SK-N-SH (cell line): ENCODE measurements at regions not wholly inside any gene's neighbourhood (a gene's known extent, or its start where the extent isn't known, plus 50 kb on each side); places are given as distances from the start of the nearest gene placed in this dataset.

Experiments used
- CTCF ChIA-PET: fragments of 300-600, 350-600 bp; formaldehyde crosslinking; extraction: SDS; loops from one replicate; lab custom pipeline; 2021; lab: Yijun Ruan, JAX
- POLR2A ChIA-PET: fragments of 350-600 bp; sonication (Branson Sonifier 250); formaldehyde crosslinking; extraction: SDS; loops from one replicate; lab custom pipeline; 2020; ENCODE audit warnings: antibody characterized with exemption, inconsistent platforms; lab: Yijun Ruan, JAX
- DNase-seq: peaks from one replicate; pipeline ENCODE4 v3.0.0; 2012
- H2AFZ ChIP-seq: fragments of 200-600 bp; sonication (generic); 2 replicates; pipeline ENCODE4 v1.8.1; 2016; ENCODE audit warnings: antibody characterized with exemption, mild to moderate bottlenecking, low read depth
- H3F3A ChIP-seq: fragments of 200-600 bp; sonication (generic); replicated peaks from 2 replicates; pipeline ENCODE3; 2016; ENCODE audit warnings: antibody characterized with exemption, mild to moderate bottlenecking; ENCODE audit not compliant: insufficient read depth
- H3K27ac ChIP-seq, 2 experiments: fragments of 200-500 bp in 1 of 2; fragments of 200-600 bp in 1 of 2; sonication (Bioruptor generic) in 1 of 2; sonication (generic), shearing (Covaris generic) in 1 of 2; 2 replicates each; pipeline versions ENCODE4 v1.5.1 to v1.6.1; 2014 to 2016; ENCODE audit warnings: low read depth in 2 of 2, inconsistent platforms in 1 of 2, low read length in 1 of 2, mild to moderate bottlenecking in 1 of 2, mixed read lengths in 1 of 2
- H3K27me3 ChIP-seq: fragments of 200-600 bp; sonication (generic), shearing (Covaris generic); 2 replicates; pipeline ENCODE4 v1.6.1; 2016; ENCODE audit warnings: mixed run types; ENCODE audit not compliant: insufficient read depth
- H3K36me3 ChIP-seq, 2 experiments: fragments of 200-500 bp in 1 of 2; fragments of 200-600 bp in 1 of 2; sonication (Bioruptor generic) in 1 of 2; sonication (generic) in 1 of 2; replicated peaks in 1 of 2; 2 replicates each; pipeline versions ENCODE3 to v1.5.1; 2014 to 2016; ENCODE audit warnings: low read length in 1 of 2, mild to moderate bottlenecking in 1 of 2; ENCODE audit not compliant: insufficient read depth in 2 of 2, control insufficient read depth in 1 of 2
- H3K4me1 ChIP-seq, 2 experiments: fragments of 200-500 bp in 1 of 2; fragments of 200-600 bp in 1 of 2; sonication (Bioruptor generic) in 1 of 2; sonication (generic), shearing (Covaris generic) in 1 of 2; 2 replicates each; pipeline versions ENCODE4 v1.5.1 to v1.6.1; 2014 to 2016; ENCODE audit warnings: low read depth in 1 of 2, low read length in 1 of 2, mixed run types in 1 of 2; ENCODE audit not compliant: insufficient read depth in 2 of 2, control insufficient read depth in 1 of 2
- H3K4me2 ChIP-seq: fragments of 200-600 bp; sonication (generic), shearing (Covaris generic); 2 replicates; pipeline ENCODE4 v1.6.1; 2017; ENCODE audit warnings: mixed run types
- H3K4me3 ChIP-seq, 2 experiments: fragments of 200-500 bp in 1 of 2; fragments of 200-600 bp in 1 of 2; sonication (Bioruptor generic) in 1 of 2; sonication (generic), shearing (Covaris generic) in 1 of 2; 2 replicates each; pipeline versions ENCODE4 v1.5.1 to v1.8.1; 2014 to 2016; ENCODE audit warnings: low read depth in 2 of 2, inconsistent platforms in 1 of 2, low read length in 1 of 2, mild to moderate bottlenecking in 1 of 2, mixed read lengths in 1 of 2, moderate library complexity in 1 of 2
- H3K79me2 ChIP-seq: fragments of 200-600 bp; sonication (generic); 2 replicates; pipeline ENCODE4 v1.8.1; 2017; ENCODE audit warnings: mild to moderate bottlenecking; ENCODE audit not compliant: insufficient read depth
- H3K9ac ChIP-seq: fragments of 200-600 bp; sonication (generic); 2 replicates; pipeline ENCODE4 v1.6.1; 2017; ENCODE audit warnings: mixed run types
- H3K9me2 ChIP-seq: fragments of 200-600 bp; sonication (generic); 2 replicates; pipeline ENCODE4 v1.6.1; 2017; ENCODE audit warnings: mixed run types
- H3K9me3 ChIP-seq: fragments of 200-600 bp; sonication (generic); 2 replicates; pipeline ENCODE4 v1.6.1; 2017; ENCODE audit warnings: mixed run types, mild to moderate bottlenecking, moderate library complexity
- H4K20me1 ChIP-seq: fragments of 200-600 bp; sonication (generic); 2 replicates; pipeline ENCODE4 v1.6.1; 2017; ENCODE audit warnings: mild to moderate bottlenecking, mixed run types; ENCODE audit not compliant: insufficient read depth
- FOXM1 ChIP-seq: IDR thresholded peaks from 2 replicates; pipeline ENCODE4 v1.4.0; 2012; ENCODE audit warnings: low read depth, mild to moderate bottlenecking
- GABPA ChIP-seq: IDR thresholded peaks from 2 replicates; pipeline ENCODE4 v1.4.0; 2012; ENCODE audit warnings: low read depth, mild to moderate bottlenecking
- GATA2 ChIP-seq: sonication (generic); formaldehyde crosslinking; IDR thresholded peaks from 2 replicates; pipeline ENCODE4 v1.5.0; 2020; ENCODE audit warnings: mild to moderate bottlenecking, missing genetic modification reagents
- IRF3 ChIP-seq: fragments of 150-350 bp; IDR thresholded peaks from 2 replicates; pipeline ENCODE4 v1.6.1; 2016; ENCODE audit warnings: mild to moderate bottlenecking, low read depth, low read length
- JUND ChIP-seq: IDR thresholded peaks from 2 replicates; pipeline ENCODE4 v1.4.0; 2012
- MEF2A ChIP-seq: IDR thresholded peaks from 2 replicates; pipeline ENCODE4 v1.4.0; 2012; ENCODE audit warnings: low read depth, borderline replicate concordance
- RAD21 ChIP-seq: IDR thresholded peaks from 2 replicates; pipeline ENCODE4 v1.6.1; 2012; ENCODE audit warnings: mild to moderate bottlenecking, low read length
- RCOR1 ChIP-seq: fragments of 150-350 bp; IDR thresholded peaks from 2 replicates; pipeline ENCODE4 v1.6.1; 2017; ENCODE audit warnings: antibody characterized with exemption, low read length
- REST ChIP-seq: IDR thresholded peaks from 2 replicates; pipeline ENCODE4 v1.6.1; 2012; ENCODE audit warnings: mild to moderate bottlenecking, low read depth, low read length, moderate library complexity
- RFX5 ChIP-seq: IDR thresholded peaks from 2 replicates; pipeline ENCODE4 v1.6.1; 2012; ENCODE audit warnings: mild to moderate bottlenecking, improper control_type of control experiment, low read length
- SIN3A ChIP-seq: IDR thresholded peaks from 2 replicates; pipeline ENCODE4 v1.6.1; 2012; ENCODE audit warnings: low read depth, mild to moderate bottlenecking, low read length, moderate library complexity, borderline replicate concordance
- TAF1 ChIP-seq: IDR thresholded peaks from 2 replicates; pipeline ENCODE4 v1.6.1; 2012; ENCODE audit warnings: low read depth, mild to moderate bottlenecking, low read length, moderate library complexity, borderline replicate concordance
- TCF12 ChIP-seq: IDR thresholded peaks from 2 replicates; pipeline ENCODE4 v1.4.0; 2012
- TEAD4 ChIP-seq: IDR thresholded peaks from 2 replicates; pipeline ENCODE4 v1.4.0; 2012; ENCODE audit warnings: mild to moderate bottlenecking, borderline replicate concordance; ENCODE audit not compliant: insufficient read depth
- USF2 ChIP-seq: fragments of 150-350 bp; IDR thresholded peaks from 2 replicates; pipeline ENCODE4 v1.6.1; 2017; ENCODE audit warnings: antibody characterized with exemption, low read length, low read depth, borderline replicate concordance
- WGBS: methylation state at CpG from one replicate; pipeline ENCODE4 v1.1.6; 2017; ENCODE audit warnings: low lambda C conversion rate; 5-methylcytosine and 5-hydroxymethylcytosine counted together

- Histone ChIP-seq H3K9ac (no peak overlapping the region), H2AFZ (no peak overlapping the region), H4K20me1 (no peaks in the 10 kb centered on the region), H3K4me3 (no peak overlapping the region), H3K27me3 (no peaks in the 10 kb centered on the region), H3K79me2 (no peaks in the 10 kb centered on the region), H3K4me1 (no peaks in the 10 kb centered on the region; a peak in 1 of 4 replicates), H3K36me3 (no peaks in the 10 kb centered on the region), H3K27ac (peak overlapping the region in 1 of 2 experiments; percentile 25; a peak in 1 of 4 replicates), H3K4me2 (no peak overlapping the region), H3K9me3 (no peaks in the 10 kb centered on the region), H3K9me2 (no peaks in the 10 kb centered on the region), H3F3A (peaks cover 8% of the 10 kb centered on the region)
- TF ChIP-seq REST = no peak
- POLR2A ChIA-PET = no interaction called here
- CTCF ChIA-PET = no interaction called here
- 63% methylated on average over 2 of the region's 2 CpGs for WGBS
- no peak for DNase-seq
Observed at GRCh38 chr6:12384357-12384912, 94.3 kb downstream of the EDN1 start.

GRCh38 chr6:12385316-12385715, 95.2 kb downstream of the EDN1 start:
- H4K20me1 ChIP-seq = no peaks in the 10 kb centered on the region
- no peak overlapping the region for H3K4me2 ChIP-seq
- no peaks in the 10 kb centered on the region for H3K9me2 ChIP-seq
- H3K36me3 ChIP-seq = no peaks in the 10 kb centered on the region
- H3K27ac ChIP-seq = no peak overlapping the region
- peaks cover 8% of the 10 kb centered on the region for H3F3A ChIP-seq
- ChIA-PET POLR2A (no interaction called here), CTCF (no interaction called here)
- no peaks in the 10 kb centered on the region for H3K27me3 ChIP-seq
- H3K4me1 ChIP-seq = no peaks in the 10 kb centered on the region; a peak in 1 of 4 replicates
- 79% methylated on average over 3 of the region's 3 CpGs for WGBS
- H2AFZ ChIP-seq = no peak overlapping the region
- no peak for DNase-seq
- no peaks in the 10 kb centered on the region for H3K79me2 ChIP-seq
- no peak overlapping the region for H3K4me3 ChIP-seq
- TF ChIP-seq TAF1 = no peak
- TF ChIP-seq, all 33 proteins: peak for 0
- no peak overlapping the region for H3K9ac ChIP-seq
- no peaks in the 10 kb centered on the region for H3K9me3 ChIP-seq

- H2AFZ ChIP-seq = no peak overlapping the region
- WGBS = 78% methylated on average over 5 of the region's 5 CpGs
- H3K9me2 ChIP-seq = no peaks in the 10 kb centered on the region
- H3K79me2 ChIP-seq = no peaks in the 10 kb centered on the region
- no peak overlapping the region for H3K9ac ChIP-seq
- ChIA-PET CTCF (no interaction called here), POLR2A (no interaction called here)
- TF ChIP-seq RCOR1 (no peak), TEAD4 (no peak), RFX5 (no peak), GATA2 (CRISPR knock-in tag) (no peak), MEF2A (no peak), USF2 (no peak), SIN3A (no peak), FOXM1 (no peak), TCF12 (no peak), GABPA (no peak), JUND (no peak), RAD21 (no peak), IRF3 (no peak)
- H3K9me3 ChIP-seq = no peaks in the 10 kb centered on the region
- H3K27me3 ChIP-seq = no peaks in the 10 kb centered on the region
- H3F3A ChIP-seq = peaks cover 8% of the 10 kb centered on the region
- H3K27ac ChIP-seq = no peak overlapping the region
- no peak overlapping the region for H3K4me3 ChIP-seq
- no peaks in the 10 kb centered on the region; a peak in 1 of 4 replicates for H3K4me1 ChIP-seq
- no peaks in the 10 kb centered on the region for H3K36me3 ChIP-seq
- no peak overlapping the region for H3K4me2 ChIP-seq
- H4K20me1 ChIP-seq = no peaks in the 10 kb centered on the region
- DNase-seq = no peak
Observed at GRCh38 chr6:12386816-12387215, 96.7 kb downstream of the EDN1 start.
